HL-60 (cell line): ENCODE measurements at regions not wholly inside any gene's neighbourhood (a gene's known extent, or its start where the extent isn't known, plus 50 kb on each side); places are given as distances from the start of the nearest gene placed in this dataset.

ENCODE experiments used
- DNase-seq, 2 experiments: peaks; one replicate each; pipeline ENCODE4 v3.0.0-alpha.2; 2010 to 2020; ENCODE audit warnings: low read depth in 1 of 2, low spot score in 1 of 2
- H3K27ac ChIP-seq: fragments of 250-450 bp; sonication (Bioruptor Pico); replicated peaks from 2 replicates; pipeline ENCODE4 v1.5.1; 2020; ENCODE audit warnings: mild to moderate bottlenecking, moderate library complexity
- H3K27me3 ChIP-seq: fragments of 250-450 bp; sonication (Bioruptor Pico); 2 replicates; pipeline ENCODE4 v1.5.1; 2021; ENCODE audit warnings: mild to moderate bottlenecking, moderate library complexity; ENCODE audit not compliant: insufficient read depth, poor library complexity, severe bottlenecking
- H3K4me3 ChIP-seq: replicated peaks from 2 replicates; pipeline ENCODE4 v1.5.1; 2011; ENCODE audit warnings: mild to moderate bottlenecking, control low read depth, low read length; ENCODE audit not compliant: insufficient read depth
- CTCF ChIP-seq: IDR thresholded peaks from one replicate; pipeline ENCODE4 v1.5.1; 2011; ENCODE audit warnings: low read length, control low read depth, inconsistent platforms; ENCODE audit not compliant: insufficient read depth
- GABPA ChIP-seq: IDR thresholded peaks from 2 replicates; pipeline ENCODE4 v1.6.1; 2012; ENCODE audit warnings: low read depth
- POLR2AphosphoS5 ChIP-seq: IDR thresholded peaks from 2 replicates; pipeline ENCODE4 v1.6.1; 2012; ENCODE audit warnings: low read depth
- REST ChIP-seq: IDR thresholded peaks from 2 replicates; pipeline ENCODE4 v1.6.1; 2012; ENCODE audit warnings: low read depth; ENCODE audit not compliant: insufficient replicate concordance
- SPI1 ChIP-seq: IDR thresholded peaks from 2 replicates; pipeline ENCODE4 v1.6.1; 2012; ENCODE audit warnings: low read depth, mild to moderate bottlenecking, borderline replicate concordance

GRCh38 chr13:22629374-22629773, 551.4 kb upstream of the SGCG start:
- no peak for DNase-seq
- no peak overlapping the region for H3K4me3 ChIP-seq
- TF ChIP-seq GABPA, result no peak
- no peak for TF ChIP-seq CTCF
- no peak for TF ChIP-seq REST
- TF ChIP-seq POLR2AphosphoS5, result no peak
- no peak overlapping the region for H3K27ac ChIP-seq
- no peaks in the 10 kb centered on the region for H3K27me3 ChIP-seq

- H3K27ac ChIP-seq, result no peak overlapping the region
- no peak overlapping the region for H3K4me3 ChIP-seq
- no peak for TF ChIP-seq REST
- TF ChIP-seq POLR2AphosphoS5, result no peak
- no peak for DNase-seq
- H3K27me3 ChIP-seq, result no peaks in the 10 kb centered on the region
Observed at GRCh38 chr13:22642088-22642487, 538.7 kb upstream of the SGCG start.

GRCh38 chr13:22644941-22645340, 535.8 kb upstream of the SGCG start:
- TF ChIP-seq SPI1, result no peak
- TF ChIP-seq POLR2AphosphoS5, result no peak
- no peak for TF ChIP-seq REST
- TF ChIP-seq GABPA, result no peak
- no peak for TF ChIP-seq CTCF
- H3K27me3 ChIP-seq, result no peaks in the 10 kb centered on the region
- no peak for DNase-seq
- no peak overlapping the region for H3K27ac ChIP-seq
- H3K4me3 ChIP-seq, result no peak overlapping the region
